ENCODE measurements at regions not wholly inside any gene's neighbourhood (a gene's known extent, or its start where the extent isn't known, plus 50 kb on each side); places are given as distances from the start of the nearest gene placed in this dataset.

DNA sequence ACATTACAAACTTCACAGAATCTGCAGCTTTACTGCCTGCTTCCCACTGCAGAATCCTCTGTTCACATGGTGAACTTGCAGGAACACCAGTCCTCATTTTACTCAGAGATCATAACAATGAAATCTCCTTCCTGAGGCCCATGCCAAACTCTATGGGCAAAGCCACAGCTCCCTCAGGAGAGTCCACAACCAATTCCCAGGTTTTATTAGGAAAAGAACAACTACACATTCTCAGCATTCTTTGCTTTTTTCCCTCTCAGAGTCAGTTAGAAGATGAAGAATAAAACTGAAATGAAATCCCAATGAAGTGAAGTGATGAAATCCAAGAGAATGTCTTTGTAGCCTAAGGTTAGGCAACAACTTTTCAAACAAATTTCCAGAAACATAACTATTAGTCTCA lies 233.7 kb downstream of the DSEL start:
- ATAC-seq (ENCODE audit: low FRiP score): no peak

DNA sequence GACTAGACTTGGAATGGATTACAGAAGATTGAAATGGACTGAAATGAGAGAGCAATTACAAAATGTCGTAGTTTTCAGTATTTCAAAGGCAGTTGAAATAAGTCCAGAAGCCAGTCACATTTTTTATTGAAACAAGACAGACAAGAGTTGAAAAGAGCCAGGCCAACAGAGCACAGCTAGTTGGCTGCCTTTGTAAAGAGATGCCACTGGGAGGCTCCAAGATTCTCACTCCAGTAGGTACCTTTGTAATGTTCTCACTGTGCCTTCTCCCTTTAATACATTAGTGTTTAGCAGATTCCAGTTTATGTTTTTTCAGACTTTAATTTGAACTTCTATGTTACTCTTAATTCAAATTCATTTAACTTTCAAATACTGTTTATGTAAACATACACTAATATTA lies 234.8 kb downstream of the DSEL start:
- no peak for ATAC-seq (ENCODE audit: low FRiP score)
- TF ChIP-seq, protein P1, sequence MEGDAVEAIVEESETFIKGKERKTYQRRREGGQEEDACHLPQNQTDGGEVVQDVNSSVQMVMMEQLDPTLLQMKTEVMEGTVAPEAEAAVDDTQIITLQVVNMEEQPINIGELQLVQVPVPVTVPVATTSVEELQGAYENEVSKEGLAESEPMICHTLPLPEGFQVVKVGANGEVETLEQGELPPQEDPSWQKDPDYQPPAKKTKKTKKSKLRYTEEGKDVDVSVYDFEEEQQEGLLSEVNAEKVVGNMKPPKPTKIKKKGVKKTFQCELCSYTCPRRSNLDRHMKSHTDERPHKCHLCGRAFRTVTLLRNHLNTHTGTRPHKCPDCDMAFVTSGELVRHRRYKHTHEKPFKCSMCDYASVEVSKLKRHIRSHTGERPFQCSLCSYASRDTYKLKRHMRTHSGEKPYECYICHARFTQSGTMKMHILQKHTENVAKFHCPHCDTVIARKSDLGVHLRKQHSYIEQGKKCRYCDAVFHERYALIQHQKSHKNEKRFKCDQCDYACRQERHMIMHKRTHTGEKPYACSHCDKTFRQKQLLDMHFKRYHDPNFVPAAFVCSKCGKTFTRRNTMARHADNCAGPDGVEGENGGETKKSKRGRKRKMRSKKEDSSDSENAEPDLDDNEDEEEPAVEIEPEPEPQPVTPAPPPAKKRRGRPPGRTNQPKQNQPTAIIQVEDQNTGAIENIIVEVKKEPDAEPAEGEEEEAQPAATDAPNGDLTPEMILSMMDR (IDR thresholded peaks at IDR 0.05): no peak
- no peak for DNase-seq (ENCODE audit: low spot score)

More for the DNA sequence above, 233.7 kb downstream of the DSEL start:
- no peak for DNase-seq (ENCODE audit: low spot score)
- TF ChIP-seq, protein P1 (IDR thresholded peaks at IDR 0.05): no peak

DNA sequence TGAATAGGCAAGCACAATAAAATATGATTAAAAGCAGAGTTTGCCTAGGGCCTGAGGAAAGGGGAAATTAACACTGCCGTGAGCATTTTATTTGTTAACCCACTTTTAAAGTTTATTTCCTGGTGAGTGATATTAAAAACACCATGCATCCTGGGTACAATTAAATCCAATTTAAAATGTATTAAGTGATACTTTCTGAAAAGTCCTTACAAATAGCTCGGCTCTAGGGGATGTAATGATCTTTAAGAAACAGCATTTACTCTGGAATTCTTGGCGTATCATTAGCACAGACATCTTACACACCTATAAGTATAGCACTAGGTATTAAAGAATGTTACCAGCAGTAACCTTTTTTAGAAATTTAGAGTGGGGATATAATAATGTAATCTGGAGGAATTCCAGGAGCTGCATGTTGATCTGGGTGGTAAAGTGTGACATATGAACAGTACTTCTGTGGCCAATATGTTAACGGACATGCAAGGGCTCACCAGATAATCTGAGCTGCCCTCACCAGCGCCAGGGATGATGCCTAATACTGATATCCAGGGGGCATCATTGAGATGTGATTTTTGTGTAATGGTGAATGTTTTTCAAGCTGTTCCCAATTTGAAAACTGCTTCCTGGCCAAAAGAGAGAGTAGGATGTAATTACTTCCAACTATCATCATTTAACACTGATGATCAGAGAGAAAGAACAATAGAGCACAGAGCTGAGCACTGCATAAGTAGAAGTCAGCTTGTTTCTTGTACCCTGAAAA lies 235.9 kb downstream of the DSEL start:
- no peak for DNase-seq (ENCODE audit: low spot score)
- TF ChIP-seq, protein P1 (IDR thresholded peaks at IDR 0.05): no peak
- ATAC-seq (ENCODE audit: low FRiP score): no peak

DNA sequence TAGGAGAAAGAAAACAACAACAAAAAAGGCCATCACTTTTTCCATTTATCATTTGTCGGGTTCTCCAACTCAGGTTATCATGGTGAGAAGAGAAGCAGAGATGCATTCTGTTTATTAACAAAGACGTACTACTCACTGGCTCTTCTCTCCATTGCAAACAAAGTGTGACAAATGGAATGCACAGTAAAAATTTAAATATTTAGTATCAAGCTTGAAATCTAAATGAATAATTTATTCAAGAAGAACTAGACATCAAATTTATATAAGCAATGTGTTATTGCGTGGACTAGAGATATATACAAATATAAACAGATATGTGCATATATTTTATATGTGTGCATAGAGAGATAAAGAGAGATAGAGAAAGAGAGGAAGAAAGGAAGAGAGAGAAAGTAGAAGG lies 236.5 kb downstream of the DSEL start:
- ATAC-seq (ENCODE audit: low FRiP score): no peak
- no peak for DNase-seq (ENCODE audit: low spot score)
- TF ChIP-seq, protein P1 (IDR thresholded peaks at IDR 0.05): no peak

DNA sequence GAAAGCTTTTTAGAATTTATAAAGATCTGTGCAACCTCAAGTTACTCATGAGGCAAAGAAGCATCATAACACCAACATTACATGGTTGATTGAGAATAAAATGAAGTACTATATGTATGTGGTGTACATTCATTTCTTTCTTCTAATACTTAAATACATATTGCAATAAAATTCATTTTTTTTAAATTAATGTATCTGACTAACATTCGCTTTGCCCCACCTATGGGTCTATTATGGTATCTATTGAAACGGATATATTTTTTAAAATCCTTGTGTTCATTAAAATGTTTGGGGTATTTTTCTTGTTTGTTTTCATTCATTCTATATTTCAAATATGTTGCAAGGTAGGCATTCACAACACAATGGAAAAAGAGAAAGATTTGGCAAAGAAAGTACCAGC lies 237.5 kb downstream of the DSEL start:
- TF ChIP-seq, protein P1 (IDR thresholded peaks at IDR 0.05): no peak
- no peak for ATAC-seq (ENCODE audit: low FRiP score)
- DNase-seq (ENCODE audit: low spot score): no peak

DNA sequence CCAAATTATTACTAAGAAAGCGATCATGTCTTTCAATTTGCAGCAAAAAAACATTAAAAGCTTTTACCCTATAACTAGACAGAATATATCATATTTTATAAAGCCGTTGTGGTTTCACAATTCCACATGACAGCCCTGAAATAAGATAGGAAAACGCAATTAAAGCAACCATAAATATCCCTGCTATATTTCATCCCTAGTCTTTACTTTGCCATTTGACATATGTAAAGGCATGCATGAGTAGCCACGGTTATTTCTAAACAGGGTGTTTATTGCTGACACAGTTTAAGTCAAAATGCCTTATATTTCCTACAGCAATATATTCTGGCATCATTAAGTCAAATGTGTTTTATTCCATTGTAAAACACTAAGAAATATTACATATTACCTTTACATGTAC lies 239.9 kb downstream of the DSEL start:
- ATAC-seq (ENCODE audit: low FRiP score) (no peak), DNase-seq (ENCODE audit: low spot score) (no peak)
- TF ChIP-seq, protein P1 (IDR thresholded peaks at IDR 0.05): no peak

DNA sequence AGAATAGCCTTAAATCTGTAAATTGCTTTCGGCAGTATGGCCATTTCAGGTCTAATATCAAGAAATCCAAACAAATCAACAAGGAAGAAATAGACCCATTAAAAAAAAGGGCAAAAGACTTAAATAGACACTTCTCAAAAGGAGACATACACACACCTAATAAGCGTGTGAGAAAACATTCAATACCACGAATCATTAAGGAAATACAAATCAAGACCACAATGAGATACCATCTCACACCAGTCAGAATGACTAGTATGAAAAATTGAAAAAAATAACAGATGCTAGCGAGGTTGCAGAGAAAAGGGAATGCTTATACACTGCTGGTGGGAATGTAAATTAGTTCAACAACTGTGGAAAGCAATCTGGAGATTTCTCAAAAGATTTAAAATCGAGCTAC lies 243.2 kb downstream of the DSEL start:
- DNase-seq (ENCODE audit: low spot score): no peak
- TF ChIP-seq, protein P1 (IDR thresholded peaks at IDR 0.05): no peak
- no peak for ATAC-seq (ENCODE audit: low FRiP score)
